GM18867 (cell line): ENCODE measurements at regions not wholly inside any gene's neighbourhood (a gene's known extent, or its start where the extent isn't known, plus 50 kb on each side); places are given as distances from the start of the nearest gene placed in this dataset.
"Not testable (repeated sequence)": the region's sequence is repeated elsewhere in the genome, so short reads cannot be mapped to it uniquely, and the experiment has no call there.

Experiments
- ATAC-seq: cut with Tn5 transposase; IDR thresholded peaks from one replicate; pipeline ENCODE4 v1.9.1; 2021; ENCODE audit warnings: mild to moderate bottlenecking, moderate library complexity; ENCODE audit not compliant: unreplicated experiment

DNA sequence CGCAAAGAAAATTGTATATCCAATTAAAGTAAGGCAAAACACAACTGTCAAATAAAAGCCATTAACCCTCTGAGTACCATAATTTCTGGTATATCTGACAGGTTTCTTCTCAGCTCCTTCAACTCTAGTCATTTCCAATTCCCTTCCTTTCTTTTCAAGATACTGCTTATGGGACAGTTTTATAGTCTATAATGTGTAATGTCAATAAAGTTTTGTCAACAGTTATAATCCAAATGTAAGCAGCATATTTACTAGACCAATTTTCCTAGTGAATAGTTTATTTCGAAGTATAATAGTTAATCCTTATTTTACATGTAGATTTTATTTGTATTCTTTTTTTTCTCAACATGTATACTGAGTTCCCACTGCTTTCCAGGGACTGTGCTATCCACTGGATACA is 1081.8 kb downstream of the EPHA7 start:
- ATAC-seq, result no peak

DNA sequence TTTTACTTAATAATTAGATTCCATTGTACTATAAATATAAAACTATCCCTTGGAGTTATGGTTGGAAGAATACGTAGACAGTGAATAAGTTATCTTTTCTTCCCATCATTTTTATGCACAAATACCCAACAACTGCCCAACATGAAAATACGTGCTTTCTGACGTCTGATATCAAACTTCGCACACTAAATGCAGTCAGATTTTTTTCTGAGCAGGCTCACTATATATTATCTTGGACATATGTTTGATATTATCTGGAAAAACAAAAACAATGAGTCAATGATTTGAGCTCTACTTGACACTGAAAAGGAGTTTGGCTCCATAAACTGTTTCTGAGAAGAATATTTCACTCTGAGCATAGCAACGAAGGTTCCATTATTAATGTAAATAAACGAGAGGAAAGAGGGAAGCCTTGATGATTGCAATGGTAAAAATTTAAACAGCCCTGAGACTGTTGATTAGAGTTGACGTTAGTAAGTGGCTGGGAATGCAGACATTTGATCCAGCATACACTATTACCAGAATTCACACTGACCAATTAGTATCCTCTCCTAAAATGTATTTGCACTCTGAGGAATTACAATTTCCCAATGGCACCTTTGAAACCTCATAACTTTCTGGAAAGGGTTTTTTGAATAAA is 1090.0 kb downstream of the EPHA7 start:
- ATAC-seq, result no peak

DNA sequence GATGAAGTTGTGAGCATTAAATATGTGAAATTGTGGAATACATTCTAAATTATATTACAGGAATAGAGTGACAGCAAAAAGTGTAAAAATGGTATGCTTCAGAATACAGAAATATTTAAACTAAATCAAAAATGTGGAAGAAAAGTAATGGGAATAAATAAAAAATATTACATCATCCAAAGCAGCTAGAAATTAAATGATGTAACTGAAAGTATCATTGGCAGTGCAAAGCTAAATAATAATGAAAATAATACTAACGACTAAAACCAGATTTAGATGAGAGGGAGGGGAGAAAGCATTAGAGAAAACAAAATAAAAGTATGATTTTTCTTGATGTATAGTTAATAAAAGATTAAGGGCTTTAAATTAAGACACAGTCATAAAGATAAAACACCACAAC is 1104.0 kb downstream of the EPHA7 start:
- no peak for ATAC-seq

DNA sequence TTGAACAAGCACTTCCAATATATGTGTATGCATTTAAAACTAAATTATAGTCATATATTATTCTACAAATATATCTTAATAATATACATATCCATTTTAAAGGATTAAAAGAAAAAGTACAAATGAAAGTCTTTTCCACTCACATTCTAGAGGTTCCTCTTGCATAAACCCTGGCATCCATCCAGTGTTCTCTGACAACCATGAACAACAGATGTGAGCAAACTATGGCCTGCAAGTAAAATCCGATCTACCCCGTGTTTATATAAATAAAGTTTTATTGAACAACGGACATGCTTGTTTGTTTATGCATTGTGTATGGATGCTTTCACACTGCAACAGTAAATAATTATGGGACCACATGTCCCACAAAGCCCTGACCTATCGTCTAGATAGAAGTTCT is 1122.3 kb downstream of the EPHA7 start:
- no peak for ATAC-seq

DNA sequence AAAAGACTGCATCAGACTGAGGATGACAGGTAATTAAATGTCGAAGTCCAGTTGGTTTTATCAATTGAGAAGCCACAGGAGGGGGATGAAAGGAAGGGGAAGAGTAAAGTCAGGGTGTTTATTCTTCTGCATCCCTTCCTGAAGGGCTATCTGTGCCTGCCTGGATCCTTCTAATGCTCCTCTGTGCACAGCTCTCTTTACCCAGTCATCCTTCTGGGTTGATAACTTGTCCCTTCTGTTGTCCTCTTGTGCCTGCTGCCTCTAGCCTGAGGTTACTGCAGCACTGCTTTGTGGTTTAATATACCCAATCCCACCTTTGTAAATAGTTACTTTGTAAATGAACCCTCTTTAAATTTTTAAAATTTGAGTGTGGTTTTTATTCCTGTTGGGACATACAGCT is 1127.3 kb downstream of the EPHA7 start:
- ATAC-seq, result no peak

DNA sequence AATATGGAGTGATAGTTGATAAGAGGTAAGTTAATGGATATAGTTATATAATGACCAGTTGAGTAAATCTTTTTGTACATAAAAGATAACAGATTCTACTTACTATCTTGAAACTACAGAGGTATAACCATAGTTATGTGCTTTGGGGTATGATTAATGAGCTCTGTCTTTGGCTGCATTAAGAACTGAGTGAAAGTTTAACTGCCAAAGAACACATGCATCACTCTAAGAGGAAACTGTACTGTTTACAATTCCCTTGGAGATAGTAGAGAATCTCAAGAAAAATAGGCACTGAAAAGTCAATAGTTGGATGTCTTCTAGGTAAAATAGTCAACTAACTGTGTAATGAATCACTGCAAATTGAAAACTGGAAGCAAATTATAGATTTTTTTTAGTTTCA is 1129.5 kb downstream of the EPHA7 start:
- no peak for ATAC-seq

DNA sequence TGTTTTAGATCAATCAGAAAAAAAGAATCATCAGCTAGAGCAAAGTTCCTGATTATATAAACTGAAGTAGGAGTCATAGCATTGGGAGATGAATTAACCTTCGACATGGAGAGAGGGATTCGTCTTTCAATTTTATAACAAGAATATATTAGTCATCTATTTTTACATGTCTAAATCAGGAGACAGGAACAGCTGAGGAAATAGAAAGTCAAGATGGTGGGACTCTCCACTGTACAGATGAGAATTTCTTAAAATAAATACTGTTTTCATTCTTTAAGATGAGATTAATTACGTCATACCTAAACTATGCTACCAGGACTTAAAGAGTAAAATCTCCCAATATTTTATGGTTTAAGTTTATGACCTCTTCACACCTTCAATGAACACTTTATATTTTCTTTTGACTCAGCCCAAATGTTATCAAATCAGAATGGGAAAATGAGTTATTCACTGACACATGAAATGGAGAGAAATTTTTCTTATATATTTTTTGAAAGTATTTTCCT is 1137.7 kb downstream of the EPHA7 start:
- no peak for ATAC-seq

DNA sequence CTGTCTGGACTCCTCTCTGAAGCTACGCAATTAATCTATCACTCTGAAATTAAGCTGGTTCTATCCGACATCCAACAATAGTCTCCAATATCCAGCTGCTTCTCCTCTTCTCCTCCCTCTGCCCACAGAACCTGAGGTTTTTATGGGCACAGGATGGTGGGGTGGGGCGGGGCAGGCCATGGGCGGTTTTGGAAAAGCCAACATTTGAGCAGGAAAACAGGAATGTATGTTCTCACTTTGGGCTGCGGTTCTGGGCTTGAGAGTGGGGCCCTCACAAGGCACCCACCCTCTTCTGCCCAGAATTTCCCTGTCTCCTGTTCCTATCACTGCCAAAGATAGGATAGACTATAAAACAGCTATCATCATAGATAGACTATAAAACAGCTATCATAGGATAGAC is 1144.2 kb downstream of the EPHA7 start:
- no peak for ATAC-seq

DNA sequence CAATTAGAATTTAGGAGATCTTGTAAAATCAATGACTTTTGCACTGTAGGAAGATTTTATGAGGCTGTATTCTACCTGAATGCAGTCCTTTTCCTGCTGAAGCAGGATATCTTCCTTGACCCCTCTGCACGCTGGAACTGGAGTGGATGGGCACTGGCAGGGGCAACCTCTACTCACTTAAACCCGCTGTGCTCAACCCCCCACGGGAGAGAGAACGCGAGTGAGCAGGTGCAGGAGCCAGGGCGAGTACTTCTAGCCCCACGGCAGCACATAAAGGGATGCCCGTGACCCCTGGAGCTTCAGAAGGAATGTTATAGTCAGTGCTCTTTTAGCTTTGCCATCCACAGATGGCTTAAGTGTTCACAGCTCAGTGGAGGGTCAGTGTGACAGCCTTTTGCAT is 1144.8 kb downstream of the EPHA7 start:
- ATAC-seq, result no peak

DNA sequence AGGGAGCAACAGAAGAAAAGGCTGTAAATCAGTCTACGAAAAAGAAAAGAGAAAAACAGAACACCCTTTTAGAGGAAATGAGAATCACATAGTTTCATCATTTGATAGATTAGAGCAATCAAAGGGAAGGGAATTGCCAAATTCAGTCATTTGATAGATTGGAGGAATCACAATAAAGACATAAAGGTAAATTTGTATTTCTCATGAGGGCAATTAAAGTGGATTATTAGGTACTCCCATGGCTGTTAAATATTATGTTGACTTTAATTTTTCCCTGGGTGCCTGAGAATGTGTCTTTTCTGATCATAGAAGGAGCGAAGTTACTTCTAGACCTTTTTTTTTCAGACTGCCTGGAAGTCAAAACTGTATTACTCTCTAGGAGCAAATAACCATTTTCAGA is 1145.7 kb downstream of the EPHA7 start:
- ATAC-seq, result no peak

DNA sequence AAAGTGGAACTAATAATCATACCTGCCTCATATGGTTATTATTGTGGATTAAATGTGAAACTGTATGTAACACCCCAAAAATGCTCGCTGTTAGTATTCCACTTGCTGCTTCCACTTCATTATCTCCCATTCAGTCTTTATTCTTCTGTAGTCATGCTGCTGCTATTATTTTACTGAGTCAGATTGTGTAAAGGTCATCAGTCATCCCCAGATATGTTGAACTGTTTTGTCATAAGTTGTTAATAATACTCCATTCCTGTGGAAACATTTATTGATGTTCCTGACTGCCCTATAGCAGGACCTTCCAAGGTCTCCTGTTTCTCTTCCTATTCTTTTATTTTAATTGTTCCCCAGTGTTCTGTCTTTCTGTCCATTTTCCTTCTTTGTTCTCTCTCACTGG is 1148.3 kb downstream of the EPHA7 start:
- ATAC-seq, result no peak

DNA sequence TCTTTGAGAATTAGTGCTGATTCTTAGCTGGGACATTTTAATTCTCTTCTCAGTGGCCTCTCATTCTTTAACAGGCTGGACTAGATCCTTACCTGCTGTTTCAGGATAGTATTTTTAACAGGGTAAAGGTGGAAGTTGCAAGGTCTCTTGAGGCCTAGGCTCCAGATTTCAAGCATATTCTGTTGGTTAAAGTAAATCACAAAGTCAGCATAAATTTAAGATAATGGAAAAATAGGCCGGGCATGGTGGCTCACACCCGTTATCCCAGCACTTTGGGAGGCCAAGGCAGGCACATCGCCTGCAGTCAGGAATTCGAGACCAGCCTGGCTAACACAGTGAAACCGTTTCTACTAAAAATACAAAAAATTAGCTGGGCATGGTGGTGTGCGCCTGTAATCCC is 1149.0 kb downstream of the EPHA7 start:
- ATAC-seq, result no peak

DNA sequence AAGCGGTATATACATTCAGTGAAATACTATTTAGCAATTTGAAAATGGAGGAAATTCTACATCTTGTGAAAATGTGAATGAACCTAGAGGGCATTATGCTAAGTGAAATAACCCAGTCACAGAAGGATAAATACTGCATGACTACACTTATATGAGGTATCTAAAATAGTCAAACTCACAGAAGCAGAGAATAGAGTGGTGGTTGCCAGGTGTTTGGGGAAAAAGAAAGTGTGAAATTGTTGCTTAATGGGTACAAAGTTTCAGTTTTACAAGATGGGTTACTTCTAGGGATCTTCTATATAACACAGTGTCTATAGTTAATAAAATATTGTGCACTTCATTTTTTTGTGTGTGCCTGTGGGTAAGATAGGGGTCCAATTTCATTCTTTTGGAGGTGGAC is 1152.0 kb downstream of the EPHA7 start:
- no peak for ATAC-seq

DNA sequence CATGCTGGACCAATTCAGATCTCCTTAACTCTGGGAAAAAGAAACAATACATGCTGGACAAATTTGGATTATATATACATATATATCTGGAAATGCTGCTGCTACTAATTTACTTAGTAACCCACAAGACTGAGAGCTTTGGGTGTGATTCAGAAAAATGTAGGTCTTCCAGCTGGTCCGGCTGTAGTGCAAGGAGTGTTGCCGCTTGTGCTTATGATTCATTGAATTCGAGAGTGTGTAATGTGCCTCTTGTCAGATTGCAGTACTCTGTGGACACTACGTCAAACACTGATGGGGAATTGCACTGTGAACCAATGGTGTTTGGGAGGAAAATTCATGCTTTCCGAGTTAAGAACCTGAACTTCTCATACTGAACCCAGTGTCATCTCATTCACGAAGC is 1155.5 kb downstream of the EPHA7 start:
- ATAC-seq, result no peak

DNA sequence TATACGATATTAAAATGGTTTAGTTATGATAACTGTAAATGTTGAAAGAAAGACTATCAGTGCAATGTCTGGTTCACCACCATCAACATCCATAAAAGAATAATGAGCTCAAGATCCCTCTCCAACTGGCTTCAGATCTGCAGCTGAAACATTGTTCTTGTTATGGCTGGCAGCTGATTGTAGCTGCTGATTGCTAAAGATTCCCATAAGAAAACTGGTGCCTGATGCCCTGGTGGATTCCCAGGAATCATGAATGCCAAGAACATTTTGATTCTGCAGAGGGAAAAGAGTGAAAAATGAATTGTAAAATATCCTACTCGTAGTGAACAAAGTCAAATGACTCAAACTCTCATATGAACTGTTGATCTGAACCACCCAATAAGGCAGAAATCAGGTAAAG is 1160.2 kb downstream of the EPHA7 start:
- ATAC-seq, result no peak

DNA sequence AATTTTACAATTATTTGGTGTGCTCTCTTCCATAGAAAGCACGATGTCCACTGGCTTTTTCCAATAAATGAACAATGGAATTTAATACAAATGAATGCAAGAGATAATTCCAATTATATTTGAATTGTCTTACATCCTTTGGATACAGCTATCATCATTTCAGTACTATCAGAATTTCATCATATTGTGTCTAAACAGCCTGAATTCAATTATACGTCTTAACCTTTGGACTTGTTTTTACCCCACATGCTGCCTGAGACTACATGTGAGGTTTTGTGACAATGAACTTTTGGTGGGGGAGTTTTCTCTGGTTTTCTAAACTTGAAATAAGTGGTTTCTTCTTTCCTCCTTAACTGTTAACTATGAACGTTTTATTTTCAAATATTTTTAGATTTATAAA is 1176.0 kb downstream of the EPHA7 start:
- ATAC-seq, result no peak

DNA sequence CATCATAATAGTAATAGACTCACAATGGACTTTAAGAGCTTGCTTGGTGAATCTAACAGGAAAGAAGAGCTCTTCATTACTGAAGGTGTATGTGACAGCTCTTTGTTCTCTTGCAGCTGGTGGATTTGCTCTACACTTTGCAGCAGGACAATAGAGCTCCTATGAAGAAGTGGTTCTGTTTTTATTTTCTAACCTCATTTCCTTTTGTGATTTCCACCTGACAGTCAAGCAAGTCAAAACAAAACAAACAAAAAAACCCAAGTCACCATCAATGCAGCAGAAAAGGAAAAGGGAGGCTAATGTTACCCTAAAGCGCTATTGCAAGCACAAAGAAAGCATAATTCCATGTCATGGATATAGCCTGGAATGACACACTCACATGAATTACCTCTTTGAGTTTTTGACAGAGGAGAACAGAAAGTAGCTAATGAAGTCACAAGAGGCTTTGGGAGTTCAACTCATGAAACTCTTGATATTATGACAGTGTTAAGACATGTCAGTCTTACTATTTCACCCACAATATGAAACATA is 1188.1 kb downstream of the EPHA7 start:
- no peak for ATAC-seq

DNA sequence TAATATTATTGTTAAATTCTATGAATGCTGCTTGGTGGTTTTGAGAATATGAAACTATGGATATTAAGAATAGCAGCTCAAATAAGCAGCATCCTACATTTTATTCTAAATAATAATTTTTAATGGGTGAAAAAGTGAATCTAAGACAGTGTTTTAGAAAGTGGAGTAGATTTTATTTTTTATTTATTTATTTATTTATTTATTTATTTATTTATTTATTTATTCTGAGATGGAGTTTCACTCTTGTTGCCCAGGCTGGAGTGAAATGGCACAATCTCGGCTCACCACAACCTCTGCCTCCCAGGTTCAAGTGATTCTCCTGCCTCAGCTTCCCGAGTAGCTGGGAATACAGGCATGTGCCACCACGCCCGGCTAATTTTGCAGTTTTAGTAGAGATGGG is 1199.4 kb downstream of the EPHA7 start:
- ATAC-seq, result not testable (repeated sequence)

DNA sequence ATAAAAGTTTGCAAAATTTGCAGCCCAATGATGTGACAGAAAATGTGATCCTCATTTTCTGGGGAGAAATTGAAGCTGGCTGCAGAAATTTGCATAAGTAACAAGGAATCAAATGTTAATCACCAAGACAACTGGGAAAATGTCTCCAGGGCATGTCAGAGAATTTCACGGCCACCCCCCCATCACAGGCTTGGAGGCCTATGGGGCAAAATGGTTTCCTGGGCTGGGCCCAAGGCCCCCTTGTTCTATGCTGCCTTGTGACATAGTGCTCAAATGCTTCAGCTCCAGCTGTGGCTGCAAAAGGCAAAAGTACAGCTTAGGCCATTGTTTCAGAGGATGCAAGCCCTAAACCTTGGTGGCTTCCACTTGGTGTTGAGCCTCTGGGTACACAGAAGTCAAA is 1202.6 kb downstream of the EPHA7 start:
- ATAC-seq, result no peak

DNA sequence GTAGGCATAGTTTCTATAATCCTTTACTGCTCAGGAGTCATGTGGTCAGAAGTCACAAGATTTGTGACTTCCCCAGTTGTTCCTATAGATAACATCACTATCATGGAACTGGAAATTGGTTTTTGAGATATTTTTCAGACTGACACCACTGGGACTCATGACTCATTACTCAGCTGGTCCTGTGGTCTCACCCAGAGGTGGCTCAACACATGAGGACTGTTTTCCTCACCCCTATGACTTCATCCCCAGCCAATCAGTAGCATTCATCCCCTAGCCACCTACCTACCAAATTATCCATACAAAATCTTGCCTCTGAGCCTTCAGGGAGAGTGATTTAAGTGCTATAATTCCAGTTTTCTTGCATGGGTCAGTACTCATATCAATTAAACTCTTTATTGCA is 1217.7 kb downstream of the EPHA7 start:
- no peak for ATAC-seq

DNA sequence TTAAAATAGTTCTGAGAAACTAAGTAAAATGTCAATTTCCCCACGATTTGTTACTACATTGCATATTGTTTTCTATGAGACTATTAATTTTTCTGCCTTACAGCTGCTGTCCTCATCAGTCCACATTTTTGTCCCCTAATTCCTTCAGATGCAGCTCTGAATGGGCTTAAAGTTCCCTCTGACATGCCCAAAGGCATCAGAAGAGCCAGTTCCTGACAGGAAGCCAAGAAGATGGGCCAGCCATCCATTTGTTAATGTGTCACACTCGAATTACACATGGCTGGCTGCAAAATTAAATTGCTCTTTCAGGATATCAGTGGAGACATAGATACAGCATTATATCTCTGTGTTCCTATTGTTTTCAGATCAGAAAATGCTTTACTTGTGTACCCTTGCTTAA is 1223.0 kb downstream of the EPHA7 start:
- ATAC-seq, result no peak

DNA sequence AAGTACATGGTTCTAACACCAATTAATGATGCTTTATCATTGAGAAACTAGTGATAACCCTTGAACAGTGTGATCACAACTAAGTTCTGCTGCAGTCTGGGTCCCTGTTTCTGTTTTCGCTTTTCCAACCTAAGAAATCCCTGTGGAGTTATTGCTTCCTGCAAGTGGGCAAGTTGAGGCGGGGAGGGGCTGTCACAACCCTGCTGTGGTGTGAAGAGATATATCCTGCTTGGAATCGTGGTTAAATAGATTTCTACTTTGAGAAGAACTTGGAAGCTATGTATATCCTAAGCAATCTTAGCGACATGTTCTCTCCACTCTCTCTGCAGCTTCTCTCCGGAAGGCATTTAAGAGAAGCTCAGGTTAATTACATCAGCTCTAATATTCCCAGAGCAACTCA is 1223.6 kb downstream of the EPHA7 start:
- no peak for ATAC-seq

DNA sequence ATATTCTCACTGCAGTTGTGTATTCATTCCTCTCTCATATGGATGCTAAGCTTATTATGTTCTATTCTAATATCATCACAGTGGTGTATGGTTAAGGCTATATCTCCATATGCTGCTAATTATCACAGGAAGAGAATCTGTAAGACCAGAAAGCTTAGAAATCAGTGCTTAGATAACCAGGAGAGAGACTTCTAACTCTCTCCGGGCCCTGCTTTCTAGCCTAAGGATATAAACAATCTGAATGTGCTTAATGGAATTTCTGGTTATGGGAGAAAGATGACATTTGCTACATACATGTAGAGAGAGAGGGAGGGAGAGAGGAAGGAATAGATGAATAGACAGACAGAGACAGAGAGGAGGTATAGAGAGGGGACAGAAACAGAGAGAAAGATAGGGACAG is 1231.3 kb downstream of the EPHA7 start:
- ATAC-seq, result no peak
